Breast epithelium (tissue), 4 donors: ENCODE measurements at regions not wholly inside any gene's neighbourhood (a gene's known extent, or its start where the extent isn't known, plus 50 kb on each side); places are given as distances from the start of the nearest gene placed in this dataset.

ENCODE experiments used
- DNase-seq, 2 donors: peaks; one replicate each; pipeline ENCODE4 v3.0.0-alpha.2; 2019; ENCODE audit warnings: low spot score in 2 of 2
- H3K27ac ChIP-seq, 2 donors: fragments of 200-600 bp; sonication (generic) in 1 of 2; one replicate each; pipeline ENCODE4 v1.5.1; 2016 to 2019; ENCODE audit warnings: mild to moderate bottlenecking in 1 of 2
- H3K27me3 ChIP-seq, 2 donors: fragments of 200-600 bp; sonication (generic) in 1 of 2; one replicate each; pipeline versions ENCODE4 v1.5.1 to v1.6.0; 2017 to 2019; ENCODE audit warnings: control low read depth in 1 of 2, mild to moderate bottlenecking in 1 of 2
- H3K36me3 ChIP-seq: fragments of 200-600 bp; one replicate; pipeline ENCODE4 v1.5.1; 2019
- H3K4me1 ChIP-seq, 2 donors: fragments of 200-600 bp; sonication (generic); one replicate each; pipeline ENCODE4 v1.5.1; 2016 to 2019; ENCODE audit warnings: control low read depth in 1 of 2
- H3K4me3 ChIP-seq, 3 donors: fragments of 200-600 bp; sonication (generic); 1 replicate in 2 of 3; 2 replicates in 1 of 3; pipeline ENCODE4 v1.5.1; 2016 to 2019; ENCODE audit warnings: mild to moderate bottlenecking in 3 of 3, moderate library complexity in 2 of 3
- H3K9me3 ChIP-seq, 2 donors: fragments of 200-600 bp; sonication (generic) in 1 of 2; one replicate each; pipeline ENCODE4 v1.5.1; 2016 to 2019; ENCODE audit warnings: control low read depth in 1 of 2
- CTCF ChIP-seq, 3 donors: fragments of 450-650 bp; IDR thresholded peaks; one replicate each; pipeline ENCODE4 v1.5.1; 2016 to 2017; ENCODE audit warnings: antibody characterized with exemption in 3 of 3, mild to moderate bottlenecking in 3 of 3, moderate library complexity in 3 of 3
- POLR2A ChIP-seq: fragments of 450-650 bp; IDR thresholded peaks from one replicate; pipeline ENCODE4 v1.6.1; 2016; ENCODE audit warnings: antibody characterized with exemption, mild to moderate bottlenecking, moderate library complexity
- POLR2AphosphoS5 ChIP-seq, 3 donors: sonication (generic); formaldehyde crosslinking; IDR thresholded peaks; one replicate each; pipeline ENCODE4 v1.6.1; 2017; ENCODE audit warnings: antibody characterized with exemption in 3 of 3
- intact Hi-C: fragments of 100-400 bp; cut with DNase I; formaldehyde crosslinking; loops from one replicate; pipeline ENCODE4 v1.15.1; 2023; ENCODE audit warnings: low total_unique reads

GRCh38 chr1:188476606-188477005 is 1647.9 kb downstream of the PLA2G4A start:
- no peak for TF ChIP-seq POLR2A
- TF ChIP-seq POLR2AphosphoS5 (IDR thresholded peaks at IDR 0.05): no peak
- TF ChIP-seq CTCF (IDR thresholded peaks at IDR 0.05): no peak
- Histone ChIP-seq H3K27ac (no peak overlapping the region), H3K36me3 (no peaks in the 10 kb centered on the region), H3K27me3 (no peaks in the 10 kb centered on the region), H3K4me1 (no peaks in the 10 kb centered on the region), H3K4me3 (no peak overlapping the region), H3K9me3 (no peaks in the 10 kb centered on the region)
- intact Hi-C loops: no loop called here
- no peak for DNase-seq

GRCh38 chr1:188489336-188490112 is 1660.8 kb downstream of the PLA2G4A start:
- H3K27me3 ChIP-seq: no peaks in the 10 kb centered on the region
- H3K4me3 ChIP-seq: no peak overlapping the region
- H3K9me3 ChIP-seq: no peaks in the 10 kb centered on the region
- H3K36me3 ChIP-seq: no peaks in the 10 kb centered on the region
- no peak for TF ChIP-seq CTCF (IDR thresholded peaks at IDR 0.05)
- no peak for TF ChIP-seq POLR2AphosphoS5 (IDR thresholded peaks at IDR 0.05)
- no peak for TF ChIP-seq POLR2A
- DNase-seq: no peak
- no peaks in the 10 kb centered on the region for H3K4me1 ChIP-seq
- intact Hi-C loops: no loop called here
- H3K27ac ChIP-seq: no peak overlapping the region

GRCh38 chr1:188496506-188496905 is 1667.8 kb downstream of the PLA2G4A start:
- no peaks in the 10 kb centered on the region for H3K27me3 ChIP-seq
- no peaks in the 10 kb centered on the region for H3K36me3 ChIP-seq
- no peaks in the 10 kb centered on the region for H3K4me1 ChIP-seq
- no peak overlapping the region for H3K27ac ChIP-seq
- H3K9me3 ChIP-seq: peaks cover 4 to 5% of the 10 kb centered on the region in 2 donors
- no peak for TF ChIP-seq POLR2AphosphoS5 (IDR thresholded peaks at IDR 0.05)
- TF ChIP-seq CTCF (IDR thresholded peaks at IDR 0.05): no peak
- TF ChIP-seq POLR2A: no peak
- intact Hi-C loops: no loop called here
- no peak overlapping the region for H3K4me3 ChIP-seq
- DNase-seq: no peak

- no peaks in the 10 kb centered on the region for H3K4me1 ChIP-seq
- DNase-seq: no peak
- intact Hi-C loops: no loop called here
- no peak overlapping the region for H3K4me3 ChIP-seq
- H3K27ac ChIP-seq: no peak overlapping the region
- TF ChIP-seq POLR2AphosphoS5 (IDR thresholded peaks at IDR 0.05) (no peak), POLR2A (no peak), CTCF (IDR thresholded peaks at IDR 0.05) (no peak)
- no peaks in the 10 kb centered on the region for H3K27me3 ChIP-seq
- no peaks in the 10 kb centered on the region for H3K36me3 ChIP-seq
- peaks cover 4 to 5% of the 10 kb centered on the region in 2 donors for H3K9me3 ChIP-seq
Measured at GRCh38 chr1:188497020-188497419, 1668.3 kb downstream of the PLA2G4A start.

- Histone ChIP-seq H3K9me3 (peaks cover 4 to 5% of the 10 kb centered on the region in 2 donors), H3K4me1 (no peaks in the 10 kb centered on the region), H3K27ac (no peak overlapping the region), H3K4me3 (no peak overlapping the region), H3K36me3 (no peaks in the 10 kb centered on the region), H3K27me3 (no peaks in the 10 kb centered on the region)
- TF ChIP-seq POLR2A (no peak), CTCF (IDR thresholded peaks at IDR 0.05) (no peak), POLR2AphosphoS5 (IDR thresholded peaks at IDR 0.05) (no peak)
- intact Hi-C loops: no loop called here
- no peak for DNase-seq
Measured at GRCh38 chr1:188499690-188500089, 1670.9 kb downstream of the PLA2G4A start.
